IMR-90 (cell line): ENCODE measurements at regions not wholly inside any gene's neighbourhood (a gene's known extent, or its start where the extent isn't known, plus 50 kb on each side); places are given as distances from the start of the nearest gene placed in this dataset.

ENCODE experiments used
- BHLHE40 ChIP-seq: fragments of 150-350 bp; IDR thresholded peaks from 2 replicates; pipeline ENCODE4 v1.6.1; 2016; ENCODE audit warnings: mild to moderate bottlenecking, low read depth, low read length
- CTCF ChIP-seq: conservative IDR thresholded peaks from 2 replicates; pipeline ENCODE4 v1.5.1; 2012; ENCODE audit warnings: mild to moderate bottlenecking, low read depth, low read length, improper control_type of control experiment
- MXI1 ChIP-seq: IDR thresholded peaks from 2 replicates; pipeline ENCODE4 v1.6.1; 2012; ENCODE audit warnings: low read depth, mild to moderate bottlenecking, low read length, moderate library complexity, borderline replicate concordance
- POLR2A ChIP-seq: IDR thresholded peaks from 2 replicates; pipeline ENCODE4 v1.6.1; 2012; ENCODE audit warnings: mild to moderate bottlenecking, low read depth, low read length
- RAD21 ChIP-seq: IDR thresholded peaks from 2 replicates; pipeline ENCODE4 v1.6.1; 2012; ENCODE audit warnings: low read length, improper control_type of control experiment

- no peak for TF ChIP-seq POLR2A
- TF ChIP-seq BHLHE40 = no peak
- no peak for TF ChIP-seq CTCF
- no peak for TF ChIP-seq RAD21
- no peak for TF ChIP-seq MXI1
These were observed 96.6 kb upstream of the NPTX2 start for GRCh38 chr7:98520356-98520951.
